Astrocyte (in vitro differentiated cells and primary cell): ENCODE measurements at regions not wholly inside any gene's neighbourhood (a gene's known extent, or its start where the extent isn't known, plus 50 kb on each side); places are given as distances from the start of the nearest gene placed in this dataset.

ENCODE experiments used
- CTCF ChIP-seq: IDR thresholded peaks from 2 replicates; pipeline ENCODE4 v1.5.1; 2011; ENCODE audit warnings: low read depth, mild to moderate bottlenecking, inconsistent platforms, low read length, moderate library complexity; ENCODE audit not compliant: insufficient read depth
- EZH2 ChIP-seq: IDR thresholded peaks from 2 replicates; pipeline ENCODE4 v1.6.1; 2012; ENCODE audit warnings: mild to moderate bottlenecking, low read length, inconsistent platforms; ENCODE audit not compliant: insufficient read depth

GRCh38 chr12:60672949-60673348 is 1077.1 kb downstream of the SLC16A7 start:
- TF ChIP-seq CTCF: no peak
- no peak for TF ChIP-seq EZH2
